CD4-positive, alpha-beta T cell treated with Interleukin-1 beta for 1 hour (primary cell): ENCODE measurements at regions not wholly inside any gene's neighbourhood (a gene's known extent, or its start where the extent isn't known, plus 50 kb on each side); places are given as distances from the start of the nearest gene placed in this dataset.

Experiments
- DNase-seq, 2 donors: peaks; one replicate each; pipeline ENCODE4 v3.0.0-alpha.2; 2020 to 2022

- no peak for DNase-seq
These were observed 51.4 kb upstream of the APCDD1 start for GRCh38 chr18:10402871-10403559.

- no peak for DNase-seq
These were observed 50.7 kb upstream of the APCDD1 start for GRCh38 chr18:10403708-10404107.

- DNase-seq, result no peak
These were observed 50.3 kb upstream of the APCDD1 start for GRCh38 chr18:10404168-10404567.
